Activated CD4-positive, alpha-beta T cell treated with anti-CD3 and anti-CD28 coated beads for 1 hour (primary cell): ENCODE measurements at regions not wholly inside any gene's neighbourhood (a gene's known extent, or its start where the extent isn't known, plus 50 kb on each side); places are given as distances from the start of the nearest gene placed in this dataset.

Experiments used
- DNase-seq: peaks from one replicate; pipeline ENCODE4 v3.0.0-alpha.2; 2020

DNA sequence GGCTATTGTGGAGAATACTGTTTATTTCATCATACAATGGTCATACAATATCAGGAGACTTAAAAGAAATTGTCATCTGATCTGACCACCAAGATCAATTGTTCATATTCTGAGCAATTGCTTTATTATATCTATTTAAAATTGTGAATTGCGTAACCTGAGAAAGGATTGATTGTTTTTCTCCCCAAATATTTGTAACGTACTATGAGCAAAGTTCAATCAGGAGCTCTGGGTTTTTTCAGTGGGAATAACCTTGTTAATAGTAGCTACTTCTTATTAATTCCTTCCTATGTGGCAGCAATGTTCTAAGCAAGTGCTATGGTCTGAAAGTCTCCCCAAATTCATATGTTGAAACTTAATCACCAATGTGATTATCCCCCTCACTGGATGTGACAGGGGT is 323.1 kb downstream of the ZPLD1 start:
- no peak for DNase-seq

GRCh38 chr3:102761766-102762165 is 327.0 kb downstream of the ZPLD1 start:
- no peak for DNase-seq

- no peak for DNase-seq
Observed at GRCh38 chr3:102790747-102791325, 356.0 kb downstream of the ZPLD1 start.

GRCh38 chr3:102791641-102792589 is 357.1 kb downstream of the ZPLD1 start:
- no peak for DNase-seq

DNA sequence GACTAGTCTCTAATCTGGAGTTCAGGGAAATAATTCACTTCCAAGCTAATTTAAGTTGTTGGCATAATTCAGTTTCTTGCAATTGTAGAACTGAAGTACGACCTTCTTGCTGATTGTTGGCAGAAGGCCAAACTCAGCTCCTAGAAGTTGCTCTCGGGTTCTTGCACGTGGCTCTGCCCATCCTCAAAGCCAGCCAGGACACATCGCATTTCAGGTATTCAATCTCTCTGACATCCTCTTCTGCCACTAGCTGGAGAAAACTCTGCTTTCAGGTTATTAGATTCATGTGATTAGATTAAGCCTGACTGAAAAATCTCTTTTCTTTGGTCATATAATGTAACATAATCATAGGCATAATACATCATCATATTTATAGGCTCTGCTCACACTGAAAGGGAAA is 362.0 kb downstream of the ZPLD1 start:
- no peak for DNase-seq

GRCh38 chr3:102802819-102803420 is 368.1 kb downstream of the ZPLD1 start:
- DNase-seq: no peak

DNA sequence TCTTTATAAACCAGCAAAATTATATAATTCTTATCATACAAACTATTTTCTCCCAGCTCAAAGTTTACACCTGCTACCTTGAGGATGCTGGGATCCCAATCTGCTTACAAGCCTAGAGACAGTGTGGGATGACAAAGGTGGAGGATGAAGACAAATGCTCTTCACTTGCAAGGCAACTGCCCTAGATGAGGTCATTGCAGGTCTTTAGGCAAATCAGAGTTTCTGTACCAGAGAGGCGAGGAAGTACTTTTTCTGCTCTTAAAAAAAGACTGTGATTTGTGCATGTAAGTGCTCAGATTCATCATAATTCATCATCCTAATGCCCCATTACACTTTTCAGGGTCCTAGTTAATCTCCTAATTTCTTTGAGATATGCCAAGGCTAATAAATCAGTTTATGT is 376.1 kb downstream of the ZPLD1 start:
- DNase-seq: no peak

- DNase-seq: no peak
Observed at GRCh38 chr3:102826636-102827035, 391.8 kb downstream of the ZPLD1 start.

DNA sequence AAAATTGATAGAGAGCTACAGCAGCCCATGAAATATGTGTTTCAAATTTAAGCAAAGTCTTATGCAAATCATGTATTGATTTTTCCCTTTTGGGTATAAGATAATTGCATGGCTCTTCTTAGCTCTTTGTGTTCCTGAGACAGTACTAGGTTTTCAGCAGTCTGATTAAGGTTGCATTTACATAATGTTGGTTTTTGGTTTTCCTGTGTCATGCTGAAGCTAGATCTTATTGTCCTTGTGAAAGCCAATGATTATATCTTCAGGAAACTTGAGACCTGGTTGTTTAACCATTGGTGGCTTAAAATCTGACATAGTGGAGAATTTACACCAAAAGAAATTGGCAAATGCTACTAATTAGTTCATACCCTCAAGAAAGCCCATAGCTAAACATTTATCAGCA is 392.6 kb downstream of the ZPLD1 start:
- no peak for DNase-seq

GRCh38 chr3:102830415-102830814 is 395.6 kb downstream of the ZPLD1 start:
- DNase-seq: no peak

DNA sequence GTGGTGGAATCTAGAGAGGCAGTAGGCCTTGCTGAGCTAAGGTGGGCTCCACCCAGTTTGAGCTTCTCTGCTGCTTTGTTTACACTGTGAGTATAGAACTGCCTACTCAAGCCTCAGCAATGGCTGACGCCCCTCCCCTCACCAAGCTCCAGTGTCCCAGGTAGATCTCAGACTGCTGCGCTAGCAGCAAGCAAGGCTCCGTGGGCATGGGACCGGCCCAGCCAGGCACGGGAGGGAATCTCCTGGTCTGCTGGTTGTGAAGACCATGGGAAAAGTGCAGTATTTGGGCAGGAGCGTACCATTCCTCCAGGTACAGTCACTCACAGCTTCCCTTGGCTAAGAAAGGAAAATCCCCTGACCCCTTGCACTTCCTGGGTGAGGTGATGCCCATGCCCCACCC is 407.1 kb downstream of the ZPLD1 start:
- DNase-seq: no peak

GRCh38 chr3:102866845-102867244 is 432.0 kb downstream of the ZPLD1 start:
- DNase-seq: no peak

DNA sequence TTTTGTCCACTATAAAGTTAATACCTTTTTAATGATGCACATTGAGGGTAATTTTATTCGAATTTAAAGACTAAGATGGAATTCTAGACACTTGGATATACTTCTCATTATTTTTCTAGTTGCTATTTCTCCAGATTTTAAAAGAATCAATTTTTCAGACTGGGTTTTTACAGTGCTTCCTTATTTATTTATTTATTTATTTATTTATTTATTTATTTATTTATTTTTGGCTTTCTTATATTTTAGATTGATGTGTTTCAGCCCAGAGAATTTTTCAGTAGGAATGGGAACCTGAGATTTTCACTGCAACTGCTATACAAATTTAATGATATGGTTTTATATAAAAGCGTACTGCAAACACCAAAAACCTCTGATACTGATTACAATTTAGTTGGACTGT is 448.7 kb downstream of the ZPLD1 start:
- no peak for DNase-seq

DNA sequence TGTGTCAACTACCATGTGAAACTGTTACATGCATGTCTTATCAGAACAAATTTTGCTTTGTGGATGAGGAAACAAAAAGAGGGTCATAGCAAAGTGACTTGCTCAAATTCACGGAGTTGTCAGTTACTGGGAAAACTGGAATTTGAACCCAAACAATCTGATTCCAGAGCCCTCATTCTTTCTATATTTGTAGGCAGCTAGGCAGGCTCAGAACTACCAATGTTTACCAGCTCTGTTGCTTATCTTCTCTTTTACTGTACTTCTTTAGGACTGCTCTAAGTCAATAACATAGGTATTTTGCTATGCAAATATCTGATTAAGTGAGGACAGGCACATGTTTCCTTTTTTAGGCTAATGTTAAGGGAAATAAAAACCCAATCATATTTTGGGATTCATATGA is 450.5 kb downstream of the ZPLD1 start:
- DNase-seq: no peak

DNA sequence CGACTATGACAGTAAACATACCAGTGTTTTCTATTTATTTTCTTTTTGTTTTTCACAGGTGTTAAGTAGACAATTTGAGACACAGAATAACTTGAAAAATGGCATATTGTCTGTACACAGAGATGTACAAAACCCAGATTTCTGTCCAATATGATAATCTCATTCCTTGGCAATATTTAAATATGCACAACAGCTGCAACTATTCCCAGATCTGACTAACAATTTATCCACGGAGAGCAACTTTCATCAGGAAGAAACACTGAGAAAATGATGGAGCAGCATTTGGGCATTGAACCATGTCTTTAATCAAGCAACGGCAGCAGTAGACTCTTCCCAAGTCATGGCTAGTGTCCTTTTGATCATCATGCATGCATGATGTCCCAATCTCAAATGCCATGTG is 452.6 kb downstream of the ZPLD1 start:
- DNase-seq: no peak

GRCh38 chr3:102896851-102897621 is 462.2 kb downstream of the ZPLD1 start:
- DNase-seq: no peak

- no peak for DNase-seq
Observed at GRCh38 chr3:102904629-102905028, 469.8 kb downstream of the ZPLD1 start.

- DNase-seq: no peak
Observed at GRCh38 chr3:102905811-102906210, 471.0 kb downstream of the ZPLD1 start.

DNA sequence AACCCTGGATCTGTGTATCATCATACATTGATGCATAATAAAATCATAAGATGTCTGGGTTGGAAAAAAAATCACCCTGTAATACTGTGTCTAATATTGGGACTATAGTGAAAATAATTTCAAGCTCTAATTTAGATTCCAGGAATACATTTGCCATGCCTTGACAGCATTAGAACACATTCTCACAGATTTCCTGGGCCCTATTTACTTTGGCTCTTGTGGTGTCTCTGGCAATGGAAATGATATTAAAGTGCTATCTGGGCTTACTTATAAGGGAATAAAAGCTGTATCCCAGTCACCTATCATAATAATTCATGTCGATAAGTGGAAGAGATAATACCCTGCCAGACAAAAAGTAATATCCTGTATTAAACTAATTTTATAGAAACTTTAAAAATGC is 472.0 kb downstream of the ZPLD1 start:
- no peak for DNase-seq

- DNase-seq: no peak
Observed at GRCh38 chr3:102909904-102910303, 475.1 kb downstream of the ZPLD1 start.

GRCh38 chr3:102916532-102916931 is 481.7 kb downstream of the ZPLD1 start:
- no peak for DNase-seq

DNA sequence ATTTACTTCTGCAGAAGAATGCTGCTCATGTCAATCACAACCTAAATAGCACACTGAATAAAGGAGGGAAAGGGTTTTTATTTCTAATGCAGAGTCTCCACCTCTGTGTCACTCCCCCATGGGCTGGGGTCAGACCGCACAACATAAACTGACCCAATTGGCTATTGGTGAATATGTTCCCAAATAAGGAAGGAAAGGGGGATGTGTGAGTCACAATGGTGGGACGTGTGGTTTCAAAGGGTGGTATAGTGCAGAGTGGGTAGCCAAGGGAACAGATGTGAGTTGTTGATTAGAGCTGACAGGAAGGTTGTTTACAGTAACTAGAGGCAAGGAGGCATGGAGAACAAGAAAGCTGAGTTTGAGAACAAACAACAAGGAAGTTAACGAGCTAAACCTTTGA is 491.8 kb downstream of the ZPLD1 start:
- DNase-seq: no peak

GRCh38 chr3:102933377-102933776 is 498.6 kb downstream of the ZPLD1 start:
- no peak for DNase-seq
